C4-2B (cell line): ENCODE measurements at regions not wholly inside any gene's neighbourhood (a gene's known extent, or its start where the extent isn't known, plus 50 kb on each side); places are given as distances from the start of the nearest gene placed in this dataset.

Experiments used
- H3K27ac ChIP-seq: fragments of 450-650 bp; 2 replicates; pipeline ENCODE4 v1.5.1; 2017
- ZFX ChIP-seq: fragments of 450-650 bp; IDR thresholded peaks from 2 replicates; pipeline ENCODE4 v1.6.1; 2017
- TF ChIP-seq, protein P1 (sequence below): fragments of 450-650 bp; conservative IDR thresholded peaks from 2 replicates; pipeline ENCODE4 v1.5.1; 2017; ENCODE audit warnings: mild to moderate bottlenecking

DNA sequence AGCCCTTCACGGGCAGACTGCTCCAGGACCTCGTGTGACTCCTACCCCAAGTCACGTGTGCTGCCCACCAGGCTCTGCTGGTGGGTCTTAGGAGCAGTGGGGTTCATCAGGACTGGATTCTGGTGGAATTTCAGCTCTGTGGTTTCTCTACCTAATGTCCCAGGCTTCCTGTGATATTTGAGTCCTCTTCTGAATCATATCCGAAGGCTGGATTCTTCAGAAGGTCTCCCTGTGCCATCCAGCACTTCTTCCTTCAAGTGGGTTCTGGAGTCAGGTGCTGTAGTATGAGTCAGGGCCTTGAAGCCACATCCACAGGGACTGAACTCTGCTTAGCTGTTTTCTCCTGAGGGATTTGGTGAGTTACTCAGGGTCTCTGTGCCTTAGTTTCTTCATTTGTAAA is 850.2 kb upstream of the CELF4 start:
- no peak overlapping the region for H3K27ac ChIP-seq
- no peak for TF ChIP-seq ZFX
- TF ChIP-seq, protein P1, sequence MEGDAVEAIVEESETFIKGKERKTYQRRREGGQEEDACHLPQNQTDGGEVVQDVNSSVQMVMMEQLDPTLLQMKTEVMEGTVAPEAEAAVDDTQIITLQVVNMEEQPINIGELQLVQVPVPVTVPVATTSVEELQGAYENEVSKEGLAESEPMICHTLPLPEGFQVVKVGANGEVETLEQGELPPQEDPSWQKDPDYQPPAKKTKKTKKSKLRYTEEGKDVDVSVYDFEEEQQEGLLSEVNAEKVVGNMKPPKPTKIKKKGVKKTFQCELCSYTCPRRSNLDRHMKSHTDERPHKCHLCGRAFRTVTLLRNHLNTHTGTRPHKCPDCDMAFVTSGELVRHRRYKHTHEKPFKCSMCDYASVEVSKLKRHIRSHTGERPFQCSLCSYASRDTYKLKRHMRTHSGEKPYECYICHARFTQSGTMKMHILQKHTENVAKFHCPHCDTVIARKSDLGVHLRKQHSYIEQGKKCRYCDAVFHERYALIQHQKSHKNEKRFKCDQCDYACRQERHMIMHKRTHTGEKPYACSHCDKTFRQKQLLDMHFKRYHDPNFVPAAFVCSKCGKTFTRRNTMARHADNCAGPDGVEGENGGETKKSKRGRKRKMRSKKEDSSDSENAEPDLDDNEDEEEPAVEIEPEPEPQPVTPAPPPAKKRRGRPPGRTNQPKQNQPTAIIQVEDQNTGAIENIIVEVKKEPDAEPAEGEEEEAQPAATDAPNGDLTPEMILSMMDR = no peak

GRCh38 chr18:38413193-38413592 is 847.6 kb upstream of the CELF4 start:
- H3K27ac ChIP-seq = no peak overlapping the region
- no peak for TF ChIP-seq ZFX
- TF ChIP-seq, protein P1 = no peak

- no peak for TF ChIP-seq ZFX
- TF ChIP-seq, protein P1 = no peak
- H3K27ac ChIP-seq = no peak overlapping the region
These were observed 841.0 kb upstream of the CELF4 start for GRCh38 chr18:38406607-38407006.

DNA sequence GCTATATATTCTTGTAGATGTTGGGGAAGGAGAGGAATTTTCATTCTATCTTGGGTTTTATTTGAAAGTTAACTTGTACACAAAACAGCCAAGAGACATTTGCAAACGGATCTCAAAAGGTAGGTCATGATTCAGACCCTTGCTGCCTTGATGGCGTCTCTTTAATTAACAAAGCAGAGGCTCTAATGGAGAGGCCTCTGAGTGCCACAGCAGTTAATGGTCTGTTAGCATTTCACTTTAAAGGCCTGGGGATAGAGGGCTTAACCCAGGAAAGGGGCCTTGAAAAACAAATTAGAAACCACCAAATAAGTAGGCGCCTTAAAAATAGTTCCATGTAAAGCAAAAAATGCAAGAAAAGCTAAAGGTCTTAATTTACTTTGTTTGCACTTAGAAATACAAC is 836.9 kb upstream of the CELF4 start:
- H3K27ac ChIP-seq = no peak overlapping the region
- TF ChIP-seq ZFX = no peak
- TF ChIP-seq, protein P1 = no peak

DNA sequence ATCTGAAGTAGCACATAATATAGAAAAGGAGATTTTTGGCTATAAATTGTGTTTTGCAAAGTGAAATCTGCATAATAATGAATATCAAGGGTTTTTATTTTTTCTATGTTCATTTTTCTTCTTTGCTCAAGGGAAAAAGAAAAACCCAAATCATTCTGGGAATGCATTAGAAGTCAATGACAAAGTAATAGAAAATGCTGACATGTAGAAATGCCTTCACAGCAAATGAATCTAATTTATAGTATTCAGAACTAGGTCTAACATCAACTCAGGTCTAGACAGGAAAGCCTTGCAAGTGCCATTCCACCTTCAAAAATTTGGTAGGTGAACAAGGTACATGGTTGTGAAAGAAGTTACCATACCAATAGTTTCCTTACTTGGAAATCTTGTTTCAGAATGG is 831.5 kb upstream of the CELF4 start:
- H3K27ac ChIP-seq = no peak overlapping the region
- TF ChIP-seq ZFX = no peak
- TF ChIP-seq, protein P1 = no peak

GRCh38 chr18:38386146-38386545 is 820.5 kb upstream of the CELF4 start:
- no peak overlapping the region for H3K27ac ChIP-seq
- TF ChIP-seq ZFX = no peak
- TF ChIP-seq, protein P1 = no peak

- TF ChIP-seq ZFX = no peak
- TF ChIP-seq, protein P1 = no peak
- no peak overlapping the region for H3K27ac ChIP-seq
These were observed 804.4 kb upstream of the CELF4 start for GRCh38 chr18:38369772-38370690.
